Endothelial cell of umbilical vein (primary cell): ENCODE measurements at regions not wholly inside any gene's neighbourhood (a gene's known extent, or its start where the extent isn't known, plus 50 kb on each side); places are given as distances from the start of the nearest gene placed in this dataset.

Source experiments
- EZH2 ChIP-seq: IDR thresholded peaks from 2 replicates; pipeline ENCODE4 v1.6.1; 2012; ENCODE audit warnings: borderline replicate concordance, low read depth, mild to moderate bottlenecking, moderate library complexity, low read length, inconsistent platforms; ENCODE audit not compliant: severe bottlenecking
- JUN ChIP-seq: IDR thresholded peaks from 2 replicates; pipeline ENCODE4 v1.6.1; 2011; ENCODE audit warnings: borderline replicate concordance, low read depth; ENCODE audit not compliant: insufficient read length, insufficient read depth
- POLR2A ChIP-seq: IDR thresholded peaks from 2 replicates; pipeline ENCODE4 v1.6.1; 2012; ENCODE audit warnings: low read depth, mild to moderate bottlenecking, control low read depth, low read length
- POLR2AphosphoS5 ChIP-seq: IDR thresholded peaks from 2 replicates; pipeline ENCODE4 v1.6.1; 2012; ENCODE audit warnings: low read depth, mild to moderate bottlenecking, control low read depth, low read length, moderate library complexity; ENCODE audit not compliant: insufficient read depth
- TF ChIP-seq, protein P1 (sequence below), 2 donors: IDR thresholded peaks; 1 replicate in 1 of 2; 2 replicates in 1 of 2; pipeline ENCODE4 v1.5.1; 2011; ENCODE audit warnings: low read length in 2 of 2, mild to moderate bottlenecking in 2 of 2, moderate library complexity in 2 of 2, control low read depth in 1 of 2, inconsistent platforms in 1 of 2, low read depth in 1 of 2; ENCODE audit not compliant: insufficient read depth in 1 of 2; ENCODE audit errors: extremely low read depth in 1 of 2

DNA sequence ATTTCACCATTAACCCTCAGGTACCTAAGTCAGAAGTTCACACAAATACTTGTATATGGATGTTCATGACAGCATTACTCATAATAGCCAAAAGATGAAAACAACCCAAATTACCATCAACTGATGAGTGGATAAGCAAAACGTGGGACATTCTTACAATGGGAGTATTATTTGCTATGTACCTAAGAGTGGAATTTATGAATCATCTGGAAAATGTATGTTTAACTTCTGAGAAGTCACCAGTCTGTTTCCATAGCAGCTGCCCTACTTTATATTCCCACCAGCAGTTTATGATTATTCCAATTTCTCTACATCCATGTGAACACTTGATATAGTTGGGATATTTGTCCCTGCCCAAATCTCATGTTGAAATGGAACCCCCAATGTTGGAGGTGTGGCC is 1478.9 kb downstream of the PCDH19 start:
- TF ChIP-seq EZH2 (no peak), POLR2A (no peak), POLR2AphosphoS5 (no peak), JUN (no peak)
- TF ChIP-seq, protein P1, sequence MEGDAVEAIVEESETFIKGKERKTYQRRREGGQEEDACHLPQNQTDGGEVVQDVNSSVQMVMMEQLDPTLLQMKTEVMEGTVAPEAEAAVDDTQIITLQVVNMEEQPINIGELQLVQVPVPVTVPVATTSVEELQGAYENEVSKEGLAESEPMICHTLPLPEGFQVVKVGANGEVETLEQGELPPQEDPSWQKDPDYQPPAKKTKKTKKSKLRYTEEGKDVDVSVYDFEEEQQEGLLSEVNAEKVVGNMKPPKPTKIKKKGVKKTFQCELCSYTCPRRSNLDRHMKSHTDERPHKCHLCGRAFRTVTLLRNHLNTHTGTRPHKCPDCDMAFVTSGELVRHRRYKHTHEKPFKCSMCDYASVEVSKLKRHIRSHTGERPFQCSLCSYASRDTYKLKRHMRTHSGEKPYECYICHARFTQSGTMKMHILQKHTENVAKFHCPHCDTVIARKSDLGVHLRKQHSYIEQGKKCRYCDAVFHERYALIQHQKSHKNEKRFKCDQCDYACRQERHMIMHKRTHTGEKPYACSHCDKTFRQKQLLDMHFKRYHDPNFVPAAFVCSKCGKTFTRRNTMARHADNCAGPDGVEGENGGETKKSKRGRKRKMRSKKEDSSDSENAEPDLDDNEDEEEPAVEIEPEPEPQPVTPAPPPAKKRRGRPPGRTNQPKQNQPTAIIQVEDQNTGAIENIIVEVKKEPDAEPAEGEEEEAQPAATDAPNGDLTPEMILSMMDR (IDR thresholded peaks at IDR 0.05; ENCODE audit: extremely low read depth in 1 of 2, insufficient read depth in 1 of 2, low read depth in 1 of 2, low read length in 2 of 2), result no peak
